ENCODE measurements at regions not wholly inside any gene's neighbourhood (a gene's known extent, or its start where the extent isn't known, plus 50 kb on each side); places are given as distances from the start of the nearest gene placed in this dataset.

DNA sequence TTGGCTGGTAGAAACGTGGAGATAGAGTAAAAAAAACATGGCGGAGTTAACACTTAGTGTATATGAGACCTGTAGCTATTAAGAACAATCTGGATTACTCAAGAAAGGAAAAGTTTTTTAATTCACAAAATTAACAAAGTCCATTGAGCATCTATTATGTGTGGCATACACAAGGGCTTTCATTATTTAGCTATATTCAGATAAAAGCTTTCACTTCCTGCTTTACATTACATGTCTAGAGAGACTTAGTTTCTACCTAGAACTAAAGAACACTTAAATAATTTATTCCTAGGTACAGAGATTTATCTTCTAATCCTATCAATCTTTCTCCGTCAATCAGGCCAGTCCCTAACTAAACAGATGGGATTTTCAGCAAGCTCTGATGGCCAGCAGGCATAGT is 196.0 kb upstream of the SLC39A10 start:
- TF ChIP-seq, protein P1, sequence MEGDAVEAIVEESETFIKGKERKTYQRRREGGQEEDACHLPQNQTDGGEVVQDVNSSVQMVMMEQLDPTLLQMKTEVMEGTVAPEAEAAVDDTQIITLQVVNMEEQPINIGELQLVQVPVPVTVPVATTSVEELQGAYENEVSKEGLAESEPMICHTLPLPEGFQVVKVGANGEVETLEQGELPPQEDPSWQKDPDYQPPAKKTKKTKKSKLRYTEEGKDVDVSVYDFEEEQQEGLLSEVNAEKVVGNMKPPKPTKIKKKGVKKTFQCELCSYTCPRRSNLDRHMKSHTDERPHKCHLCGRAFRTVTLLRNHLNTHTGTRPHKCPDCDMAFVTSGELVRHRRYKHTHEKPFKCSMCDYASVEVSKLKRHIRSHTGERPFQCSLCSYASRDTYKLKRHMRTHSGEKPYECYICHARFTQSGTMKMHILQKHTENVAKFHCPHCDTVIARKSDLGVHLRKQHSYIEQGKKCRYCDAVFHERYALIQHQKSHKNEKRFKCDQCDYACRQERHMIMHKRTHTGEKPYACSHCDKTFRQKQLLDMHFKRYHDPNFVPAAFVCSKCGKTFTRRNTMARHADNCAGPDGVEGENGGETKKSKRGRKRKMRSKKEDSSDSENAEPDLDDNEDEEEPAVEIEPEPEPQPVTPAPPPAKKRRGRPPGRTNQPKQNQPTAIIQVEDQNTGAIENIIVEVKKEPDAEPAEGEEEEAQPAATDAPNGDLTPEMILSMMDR (IDR thresholded peaks at IDR 0.05; ENCODE audit: low read depth, low read length), result no peak
- TF ChIP-seq EZH2phosphoT487 (IDR thresholded peaks at IDR 0.05; ENCODE audit: low read depth), result no peak
